HepG2 (cell line): ENCODE measurements at regions not wholly inside any gene's neighbourhood (a gene's known extent, or its start where the extent isn't known, plus 50 kb on each side); places are given as distances from the start of the nearest gene placed in this dataset.

Experiments used
- ATAC-seq: fragments of 200-7000 bp; cut with Tn5 transposase; 3 replicates; pipeline ENCODE4 v1.9.1; 2020; ENCODE audit warnings: mild to moderate bottlenecking, moderate library complexity
- BruUV-seq: library from RNA; stranded (reverse); fragments of 400-500 nt; replicated peaks from 2 replicates; lab custom pipeline; 2021; lab: Mats Ljungman, UMichigan
- CTCF ChIA-PET: fragments of 300-600 bp; formaldehyde crosslinking; extraction: SDS; loops from one replicate; lab custom pipeline; 2021; ENCODE audit warnings: low total read pairs, inconsistent platforms, low intra/inter-chr PET ratio; lab: Yijun Ruan, JAX
- POLR2A ChIA-PET: fragments of 350-600 bp; sonication (Branson Sonifier 250); formaldehyde crosslinking; loops from one replicate; lab custom pipeline; 2020; ENCODE audit warnings: antibody characterized with exemption, inconsistent platforms; lab: Yijun Ruan, JAX
- DNase-seq: peaks from one replicate; pipeline ENCODE4 v3.0.0-alpha.2; 2015; ENCODE audit warnings: low spot score
- FAIRE-seq: peaks from 3 replicates; lab custom pipeline; 2011; peaks lifted over from hg19 to GRCh38; lab: Jason Lieb, UNC
- H2AFZ ChIP-seq: one replicate; pipeline ENCODE4 v1.6.1; 2011; ENCODE audit warnings: low read length, inconsistent platforms
- H3K27ac ChIP-seq: fragments of 300-600 bp; 3 replicates; pipeline ENCODE4 v1.8.0; 2011; ENCODE audit warnings: mixed run types, mild to moderate bottlenecking, mixed read lengths, low read length, inconsistent platforms; ENCODE audit not compliant: insufficient read depth; ENCODE audit errors: extremely low read length
- H3K27me3 ChIP-seq, 2 experiments: fragments of 200-600 bp in 1 of 2; 2 replicates in 1 of 2; 3 replicates in 1 of 2; pipeline versions ENCODE4 v1.6.0 to v1.8.0; 2011; ENCODE audit warnings: low read length in 2 of 2, mild to moderate bottlenecking in 2 of 2, moderate library complexity in 2 of 2, inconsistent platforms in 1 of 2; ENCODE audit not compliant: insufficient read depth in 2 of 2, control insufficient read depth in 1 of 2
- H3K36me3 ChIP-seq, 2 experiments: fragments of 200-600 bp in 1 of 2; replicated peaks in 1 of 2; 2 replicates in 1 of 2; 3 replicates in 1 of 2; pipeline versions ENCODE4 v1.5.1 to v1.8.0; 2011; ENCODE audit warnings: low read length in 2 of 2, inconsistent platforms in 1 of 2; ENCODE audit not compliant: insufficient read depth in 2 of 2, control insufficient read depth in 1 of 2
- H3K4me1 ChIP-seq: 2 replicates; pipeline ENCODE4 v1.5.1; 2012; ENCODE audit warnings: low read length, inconsistent platforms; ENCODE audit not compliant: insufficient read depth
- H3K4me2 ChIP-seq: 2 replicates; pipeline ENCODE4 v1.6.0; 2011; ENCODE audit warnings: low read depth, low read length, inconsistent platforms
- H3K4me3 ChIP-seq, 3 experiments: fragments of 200-600 bp in 1 of 3; sonication (generic), shearing (Covaris generic) in 1 of 3; replicated peaks in 1 of 3; 2 replicates each; pipeline ENCODE4 v1.5.1; 2011 to 2016; ENCODE audit warnings: low read length in 3 of 3, inconsistent platforms in 2 of 3, low read depth in 2 of 3, mild to moderate bottlenecking in 2 of 3, control low read depth in 1 of 3, mixed read lengths in 1 of 3; ENCODE audit not compliant: insufficient read depth in 1 of 3
- H3K79me2 ChIP-seq: one replicate; pipeline ENCODE4 v1.6.1; 2011; ENCODE audit warnings: low read length, inconsistent platforms; ENCODE audit not compliant: insufficient read depth
- H3K9ac ChIP-seq: 2 replicates; pipeline ENCODE4 v1.6.0; 2011; ENCODE audit warnings: mild to moderate bottlenecking, low read depth, low read length, inconsistent platforms; ENCODE audit not compliant: insufficient read depth
- H3K9me3 ChIP-seq: 2 replicates; pipeline ENCODE4 v1.5.1; 2012; ENCODE audit warnings: mild to moderate bottlenecking, low read length
- H4K20me1 ChIP-seq: 2 replicates; pipeline ENCODE4 v1.6.0; 2011; ENCODE audit warnings: inconsistent platforms, mild to moderate bottlenecking, low read length, moderate library complexity; ENCODE audit not compliant: insufficient read depth
- ARNT ChIP-seq: fragments of 450-650 bp; IDR thresholded peaks from 2 replicates; pipeline ENCODE4 v1.6.1; 2017
- BRD4 ChIP-seq: sonication (generic); formaldehyde crosslinking; IDR thresholded peaks from 2 replicates; pipeline ENCODE4 v1.4.0; 2020; ENCODE audit warnings: missing genetic modification reagents
- DNMT1 ChIP-seq: sonication (generic); formaldehyde crosslinking; IDR thresholded peaks from 2 replicates; pipeline ENCODE4 v1.5.1; 2020; ENCODE audit warnings: mild to moderate bottlenecking, missing genetic modification reagents
- GABPB1 ChIP-seq: IDR thresholded peaks from 2 replicates; pipeline ENCODE4 v1.6.1; 2016; ENCODE audit warnings: mild to moderate bottlenecking, missing genetic modification reagents, moderate library complexity, missing compliant biosample characterization
- KLF6 ChIP-seq: IDR thresholded peaks from 2 replicates; pipeline ENCODE4 v1.8.0; 2016; ENCODE audit warnings: missing biosample characterization, missing genetic modification reagents
- NFE2L2 ChIP-seq: fragments of 150-350 bp; IDR thresholded peaks from 2 replicates; pipeline ENCODE4 v1.6.1; 2014; ENCODE audit warnings: low read length
- ZNF326 ChIP-seq: sonication (generic); formaldehyde crosslinking; IDR thresholded peaks from 2 replicates; pipeline ENCODE4 v1.4.0; 2020; ENCODE audit warnings: missing genetic modification reagents, borderline replicate concordance
- ZNF446 ChIP-seq: sonication (generic); formaldehyde crosslinking; IDR thresholded peaks from 2 replicates; pipeline ENCODE4 v1.5.0; 2020; ENCODE audit warnings: mild to moderate bottlenecking, missing genetic modification reagents
- ZNF775 ChIP-seq: sonication (generic); formaldehyde crosslinking; IDR thresholded peaks from 2 replicates; pipeline ENCODE4 v1.4.0; 2020; ENCODE audit warnings: missing genetic modification reagents, mild to moderate bottlenecking, moderate library complexity, borderline replicate concordance
- WGBS: methylation state at CpG from one replicate; pipeline ENCODE4 v1.1.6; 2017; ENCODE audit warnings: low lambda C conversion rate; 5-methylcytosine and 5-hydroxymethylcytosine counted together
- in situ Hi-C: cut with HindIII; loops from 2 replicates; pipeline ENCODE4 v1.10.0; 2017; ENCODE audit warnings: low pct_unique_long_range_greater_than_20kb; ENCODE audit not compliant: extremely low pct_ligation_motif_present
- intact Hi-C: fragments of 100-400 bp; cut with micrococcal nuclease; formaldehyde crosslinking; loops from one replicate; pipeline ENCODE4 v1.10.0; 2022; ENCODE audit not compliant: unreplicated experiment
- TF ChIP-seq, protein P1 (sequence below): IDR thresholded peaks from 2 replicates; pipeline ENCODE4 v1.6.1; 2018; ENCODE audit warnings: missing genetic modification reagents, mild to moderate bottlenecking, missing compliant biosample characterization
- TF ChIP-seq, protein P2 (sequence below), 2 experiments: fragments of 450-650 bp in 1 of 2; sonication (generic) in 1 of 2; formaldehyde crosslinking in 1 of 2; IDR thresholded peaks; 2 replicates each; pipeline versions ENCODE4 v1.6.1 to v1.8.0; 2016 to 2022; ENCODE audit warnings: antibody characterized with exemption in 1 of 2, mild to moderate bottlenecking in 1 of 2, missing genetic modification reagents in 1 of 2
- TF ChIP-seq, protein P3 (sequence below): sonication (generic); formaldehyde crosslinking; conservative IDR thresholded peaks from 2 replicates; pipeline ENCODE4 v1.8.1; 2023; ENCODE audit warnings: missing genetic modification reagents

DNA sequence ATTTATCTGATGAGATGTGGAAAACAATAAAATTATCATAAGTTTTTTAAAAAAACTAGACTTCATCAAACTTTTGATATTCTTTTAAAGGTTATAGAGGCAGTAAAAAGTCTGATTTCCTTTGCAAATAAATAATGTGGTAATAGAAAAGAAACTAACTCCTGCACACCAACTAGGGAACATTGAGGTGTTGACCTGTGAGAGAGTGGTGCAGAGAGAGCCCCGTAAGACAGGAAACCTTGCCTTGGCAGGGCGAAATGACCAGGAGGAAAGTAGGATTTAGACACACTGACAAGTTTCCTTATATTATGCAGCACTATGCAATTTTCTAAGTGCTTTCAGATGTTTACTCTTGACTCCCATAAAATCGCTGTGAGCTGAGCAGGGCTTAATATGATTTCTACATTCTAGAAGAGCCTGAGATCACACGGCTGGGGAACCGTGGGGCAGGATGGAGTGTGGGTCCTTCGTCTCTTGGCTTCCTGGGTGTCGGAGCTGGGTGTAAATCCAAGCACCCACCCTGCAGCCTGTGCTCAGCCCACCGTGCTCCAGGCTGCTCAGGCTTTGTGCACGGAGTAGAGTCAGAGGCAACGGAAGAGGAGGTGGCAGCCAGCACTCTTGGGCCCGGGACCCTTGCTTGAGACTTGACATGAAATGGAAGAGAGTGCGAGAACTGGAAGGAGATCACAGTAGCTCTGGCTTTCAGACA lies 61.3 kb upstream of the FOXQ1 start:
- Histone ChIP-seq H3K79me2 (no peaks in the 10 kb centered on the region), H3K9ac (no peak overlapping the region), H3K27ac (no peak overlapping the region), H4K20me1 (no peaks in the 10 kb centered on the region), H3K4me1 (peaks cover 35% of the 10 kb centered on the region), H3K4me3 (no peak overlapping the region), H3K36me3 (no peaks in the 10 kb centered on the region), H2AFZ (no peak overlapping the region), H3K27me3 (no peaks in the 10 kb centered on the region), H3K9me3 (no peaks in the 10 kb centered on the region), H3K4me2 (no peak overlapping the region)
- no TSS peak for BruUV-seq
- FAIRE-seq (no peak), ATAC-seq (peak; percentile 57), DNase-seq (no peak)
- in situ Hi-C loops (no loop called here), intact Hi-C loops (loop anchor here (1.0 kb wide), 1 partner anchor 22 kb away; no protein-coding TSS in a partner anchor)
- WGBS = 96% methylated on average over 12 of the region's 12 CpGs
- ChIA-PET POLR2A (interaction anchor here (1.3 kb wide), 2 partner anchors 17 to 61 kb away, joined by 3 to 4 read pairs; partner anchors contain the start of gene FOXQ1), CTCF (no interaction called here)
- TF ChIP-seq, protein P1, sequence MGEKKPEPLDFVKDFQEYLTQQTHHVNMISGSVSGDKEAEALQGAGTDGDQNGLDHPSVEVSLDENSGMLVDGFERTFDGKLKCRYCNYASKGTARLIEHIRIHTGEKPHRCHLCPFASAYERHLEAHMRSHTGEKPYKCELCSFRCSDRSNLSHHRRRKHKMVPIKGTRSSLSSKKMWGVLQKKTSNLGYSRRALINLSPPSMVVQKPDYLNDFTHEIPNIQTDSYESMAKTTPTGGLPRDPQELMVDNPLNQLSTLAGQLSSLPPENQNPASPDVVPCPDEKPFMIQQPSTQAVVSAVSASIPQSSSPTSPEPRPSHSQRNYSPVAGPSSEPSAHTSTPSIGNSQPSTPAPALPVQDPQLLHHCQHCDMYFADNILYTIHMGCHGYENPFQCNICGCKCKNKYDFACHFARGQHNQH (CRISPR knock-in tag) = 0 out of 2 replicates have a peak, but pooled peaks have one; percentile 11
- TF ChIP-seq DNMT1 (CRISPR knock-in tag) (no peak), ZNF775 (CRISPR knock-in tag) (no peak), BRD4 (0 out of 2 replicates have a peak, but pooled peaks have one; percentile 51), ZNF326 (CRISPR knock-in tag) (0 out of 2 replicates have a peak, but pooled peaks have one; percentile 21), GABPB1 (peak; percentile 16; the same call in 1 of the 2 replicates), ZNF446 (CRISPR knock-in tag) (no peak), NFE2L2 (no peak), ARNT (no peak), KLF6 (CRISPR knock-in tag) (no peak)
- TF ChIP-seq, protein P2, sequence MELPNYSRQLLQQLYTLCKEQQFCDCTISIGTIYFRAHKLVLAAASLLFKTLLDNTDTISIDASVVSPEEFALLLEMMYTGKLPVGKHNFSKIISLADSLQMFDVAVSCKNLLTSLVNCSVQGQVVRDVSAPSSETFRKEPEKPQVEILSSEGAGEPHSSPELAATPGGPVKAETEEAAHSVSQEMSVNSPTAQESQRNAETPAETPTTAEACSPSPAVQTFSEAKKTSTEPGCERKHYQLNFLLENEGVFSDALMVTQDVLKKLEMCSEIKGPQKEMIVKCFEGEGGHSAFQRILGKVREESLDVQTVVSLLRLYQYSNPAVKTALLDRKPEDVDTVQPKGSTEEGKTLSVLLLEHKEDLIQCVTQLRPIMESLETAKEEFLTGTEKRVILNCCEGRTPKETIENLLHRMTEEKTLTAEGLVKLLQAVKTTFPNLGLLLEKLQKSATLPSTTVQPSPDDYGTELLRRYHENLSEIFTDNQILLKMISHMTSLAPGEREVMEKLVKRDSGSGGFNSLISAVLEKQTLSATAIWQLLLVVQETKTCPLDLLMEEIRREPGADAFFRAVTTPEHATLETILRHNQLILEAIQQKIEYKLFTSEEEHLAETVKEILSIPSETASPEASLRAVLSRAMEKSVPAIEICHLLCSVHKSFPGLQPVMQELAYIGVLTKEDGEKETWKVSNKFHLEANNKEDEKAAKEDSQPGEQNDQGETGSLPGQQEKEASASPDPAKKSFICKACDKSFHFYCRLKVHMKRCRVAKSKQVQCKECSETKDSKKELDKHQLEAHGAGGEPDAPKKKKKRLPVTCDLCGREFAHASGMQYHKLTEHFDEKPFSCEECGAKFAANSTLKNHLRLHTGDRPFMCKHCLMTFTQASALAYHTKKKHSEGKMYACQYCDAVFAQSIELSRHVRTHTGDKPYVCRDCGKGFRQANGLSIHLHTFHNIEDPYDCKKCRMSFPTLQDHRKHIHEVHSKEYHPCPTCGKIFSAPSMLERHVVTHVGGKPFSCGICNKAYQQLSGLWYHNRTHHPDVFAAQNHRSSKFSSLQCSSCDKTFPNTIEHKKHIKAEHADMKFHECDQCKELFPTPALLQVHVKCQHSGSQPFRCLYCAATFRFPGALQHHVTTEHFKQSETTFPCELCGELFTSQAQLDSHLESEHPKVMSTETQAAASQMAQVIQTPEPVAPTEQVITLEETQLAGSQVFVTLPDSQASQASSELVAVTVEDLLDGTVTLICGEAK (IDR thresholded peaks at IDR 0.05) = no peak
- TF ChIP-seq, protein P2 (CRISPR knock-in tag; IDR thresholded peaks at IDR 0.05) = no peak
- TF ChIP-seq, protein P3, sequence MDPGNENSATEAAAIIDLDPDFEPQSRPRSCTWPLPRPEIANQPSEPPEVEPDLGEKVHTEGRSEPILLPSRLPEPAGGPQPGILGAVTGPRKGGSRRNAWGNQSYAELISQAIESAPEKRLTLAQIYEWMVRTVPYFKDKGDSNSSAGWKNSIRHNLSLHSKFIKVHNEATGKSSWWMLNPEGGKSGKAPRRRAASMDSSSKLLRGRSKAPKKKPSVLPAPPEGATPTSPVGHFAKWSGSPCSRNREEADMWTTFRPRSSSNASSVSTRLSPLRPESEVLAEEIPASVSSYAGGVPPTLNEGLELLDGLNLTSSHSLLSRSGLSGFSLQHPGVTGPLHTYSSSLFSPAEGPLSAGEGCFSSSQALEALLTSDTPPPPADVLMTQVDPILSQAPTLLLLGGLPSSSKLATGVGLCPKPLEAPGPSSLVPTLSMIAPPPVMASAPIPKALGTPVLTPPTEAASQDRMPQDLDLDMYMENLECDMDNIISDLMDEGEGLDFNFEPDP (CRISPR knock-in tag) = no peak
